ENCODE measurements at regions not wholly inside any gene's neighbourhood (a gene's known extent, or its start where the extent isn't known, plus 50 kb on each side); places are given as distances from the start of the nearest gene placed in this dataset.

DNA sequence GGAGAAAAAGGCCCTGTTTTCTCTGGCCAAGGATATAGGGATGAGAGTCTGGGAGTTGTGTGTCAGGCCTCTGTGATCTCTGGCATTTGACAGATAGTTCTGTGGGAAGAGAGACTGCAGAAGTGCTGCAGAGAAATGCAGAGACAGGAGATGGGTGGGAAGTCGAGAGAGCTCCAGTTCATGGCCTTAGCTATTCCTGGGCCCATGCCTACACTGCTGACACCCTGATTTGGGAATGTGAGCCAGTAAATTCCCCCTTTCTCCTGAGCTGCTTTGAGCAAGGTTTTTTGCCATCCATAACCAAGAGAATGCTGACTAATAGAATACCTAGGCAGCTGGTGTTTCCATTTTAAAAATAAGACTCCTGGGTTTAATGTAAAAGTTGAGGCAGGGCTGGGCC is 59.3 kb downstream of the EBLN2 start:
- no peak overlapping the region for H3K27ac ChIP-seq
- no peaks in the 10 kb centered on the region for H3K9me3 ChIP-seq
- H3K4me1 ChIP-seq, result no peaks in the 10 kb centered on the region
- TF ChIP-seq, protein P1, sequence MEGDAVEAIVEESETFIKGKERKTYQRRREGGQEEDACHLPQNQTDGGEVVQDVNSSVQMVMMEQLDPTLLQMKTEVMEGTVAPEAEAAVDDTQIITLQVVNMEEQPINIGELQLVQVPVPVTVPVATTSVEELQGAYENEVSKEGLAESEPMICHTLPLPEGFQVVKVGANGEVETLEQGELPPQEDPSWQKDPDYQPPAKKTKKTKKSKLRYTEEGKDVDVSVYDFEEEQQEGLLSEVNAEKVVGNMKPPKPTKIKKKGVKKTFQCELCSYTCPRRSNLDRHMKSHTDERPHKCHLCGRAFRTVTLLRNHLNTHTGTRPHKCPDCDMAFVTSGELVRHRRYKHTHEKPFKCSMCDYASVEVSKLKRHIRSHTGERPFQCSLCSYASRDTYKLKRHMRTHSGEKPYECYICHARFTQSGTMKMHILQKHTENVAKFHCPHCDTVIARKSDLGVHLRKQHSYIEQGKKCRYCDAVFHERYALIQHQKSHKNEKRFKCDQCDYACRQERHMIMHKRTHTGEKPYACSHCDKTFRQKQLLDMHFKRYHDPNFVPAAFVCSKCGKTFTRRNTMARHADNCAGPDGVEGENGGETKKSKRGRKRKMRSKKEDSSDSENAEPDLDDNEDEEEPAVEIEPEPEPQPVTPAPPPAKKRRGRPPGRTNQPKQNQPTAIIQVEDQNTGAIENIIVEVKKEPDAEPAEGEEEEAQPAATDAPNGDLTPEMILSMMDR (IDR thresholded peaks at IDR 0.05), result no peak
- TF ChIP-seq POLR2AphosphoS5 (IDR thresholded peaks at IDR 0.05) (no peak), POLR2A (IDR thresholded peaks at IDR 0.05) (no peak), EP300 (IDR thresholded peaks at IDR 0.05) (no peak)
- DNase-seq (ENCODE audit: low spot score in 2 of 2), result no peak
- H3K36me3 ChIP-seq, result no peaks in the 10 kb centered on the region
- no peaks in the 10 kb centered on the region for H3K27me3 ChIP-seq
- H3K4me3 ChIP-seq, result no peak overlapping the region
- WGBS, result 74% methylated on average over 1 of the region's 1 CpG

- Histone ChIP-seq H3K9me3 (no peaks in the 10 kb centered on the region), H3K27ac (no peak overlapping the region), H3K4me3 (no peak overlapping the region), H3K36me3 (no peaks in the 10 kb centered on the region), H3K4me1 (no peaks in the 10 kb centered on the region), H3K27me3 (no peaks in the 10 kb centered on the region)
- WGBS, result 79% methylated on average over 2 of the region's 2 CpGs
- DNase-seq (ENCODE audit: low spot score in 2 of 2), result no peak
- no peak for TF ChIP-seq POLR2AphosphoS5 (IDR thresholded peaks at IDR 0.05)
- TF ChIP-seq, protein P1 (IDR thresholded peaks at IDR 0.05), result no peak
- no peak for TF ChIP-seq POLR2A (IDR thresholded peaks at IDR 0.05)
- TF ChIP-seq EP300 (IDR thresholded peaks at IDR 0.05), result no peak
Observed at GRCh38 chr3:73121669-73122331, 60.3 kb downstream of the EBLN2 start.

GRCh38 chr3:73134034-73134433 is 72.6 kb downstream of the EBLN2 start:
- Histone ChIP-seq H3K27ac (no peak overlapping the region), H3K4me3 (no peak overlapping the region)
- WGBS, result 89% methylated on average over 1 of the region's 1 CpG

GRCh38 chr3:73136941-73137340 is 75.5 kb downstream of the EBLN2 start:
- Histone ChIP-seq H3K4me1 (peaks cover 13% of the 10 kb centered on the region), H3K27ac (no peak overlapping the region), H3K4me3 (no peak overlapping the region), H3K36me3 (no peaks in the 10 kb centered on the region), H3K27me3 (no peaks in the 10 kb centered on the region), H3K9me3 (peaks cover 4% of the 10 kb centered on the region)
- WGBS, result 86% methylated on average over 6 of the region's 6 CpGs
- TF ChIP-seq POLR2AphosphoS5 (IDR thresholded peaks at IDR 0.05) (no peak), EP300 (IDR thresholded peaks at IDR 0.05) (no peak), POLR2A (IDR thresholded peaks at IDR 0.05) (no peak)
- TF ChIP-seq, protein P1 (IDR thresholded peaks at IDR 0.05), result no peak
- DNase-seq (ENCODE audit: low spot score in 2 of 2), result no peak

More at GRCh38 chr3:73134034-73134433, 72.6 kb downstream of the EBLN2 start:
- DNase-seq (ENCODE audit: low spot score in 2 of 2), result no peak
- H3K27me3 ChIP-seq, result no peaks in the 10 kb centered on the region
- H3K36me3 ChIP-seq, result no peaks in the 10 kb centered on the region
- H3K4me1 ChIP-seq, result no peaks in the 10 kb centered on the region
- H3K9me3 ChIP-seq, result peaks cover 10% of the 10 kb centered on the region
- TF ChIP-seq EP300 (IDR thresholded peaks at IDR 0.05), result no peak
- TF ChIP-seq, protein P1 (IDR thresholded peaks at IDR 0.05), result no peak
- TF ChIP-seq POLR2AphosphoS5 (IDR thresholded peaks at IDR 0.05), result no peak
- no peak for TF ChIP-seq POLR2A (IDR thresholded peaks at IDR 0.05)

GRCh38 chr3:73137736-73138403 is 76.4 kb downstream of the EBLN2 start:
- H3K27me3 ChIP-seq, result no peaks in the 10 kb centered on the region
- 89% methylated on average over 6 of the region's 6 CpGs for WGBS
- no peaks in the 10 kb centered on the region for H3K9me3 ChIP-seq
- no peak overlapping the region for H3K4me3 ChIP-seq
- no peak overlapping the region for H3K27ac ChIP-seq
- H3K4me1 ChIP-seq, result peaks cover 22% of the 10 kb centered on the region
- H3K36me3 ChIP-seq, result no peaks in the 10 kb centered on the region
- no peak for DNase-seq (ENCODE audit: low spot score in 2 of 2)
- TF ChIP-seq POLR2A (IDR thresholded peaks at IDR 0.05) (no peak), EP300 (IDR thresholded peaks at IDR 0.05) (no peak), POLR2AphosphoS5 (IDR thresholded peaks at IDR 0.05) (no peak)
- TF ChIP-seq, protein P1 (IDR thresholded peaks at IDR 0.05), result no peak
